GM19452 (cell line): ENCODE measurements at regions not wholly inside any gene's neighbourhood (a gene's known extent, or its start where the extent isn't known, plus 50 kb on each side); places are given as distances from the start of the nearest gene placed in this dataset.

Experiments used
- ATAC-seq: cut with Tn5 transposase; IDR thresholded peaks from one replicate; pipeline ENCODE4 v1.9.1; 2021; ENCODE audit not compliant: unreplicated experiment

GRCh38 chr3:102529452-102529851 is 94.6 kb downstream of the ZPLD1 start:
- no peak for ATAC-seq

DNA sequence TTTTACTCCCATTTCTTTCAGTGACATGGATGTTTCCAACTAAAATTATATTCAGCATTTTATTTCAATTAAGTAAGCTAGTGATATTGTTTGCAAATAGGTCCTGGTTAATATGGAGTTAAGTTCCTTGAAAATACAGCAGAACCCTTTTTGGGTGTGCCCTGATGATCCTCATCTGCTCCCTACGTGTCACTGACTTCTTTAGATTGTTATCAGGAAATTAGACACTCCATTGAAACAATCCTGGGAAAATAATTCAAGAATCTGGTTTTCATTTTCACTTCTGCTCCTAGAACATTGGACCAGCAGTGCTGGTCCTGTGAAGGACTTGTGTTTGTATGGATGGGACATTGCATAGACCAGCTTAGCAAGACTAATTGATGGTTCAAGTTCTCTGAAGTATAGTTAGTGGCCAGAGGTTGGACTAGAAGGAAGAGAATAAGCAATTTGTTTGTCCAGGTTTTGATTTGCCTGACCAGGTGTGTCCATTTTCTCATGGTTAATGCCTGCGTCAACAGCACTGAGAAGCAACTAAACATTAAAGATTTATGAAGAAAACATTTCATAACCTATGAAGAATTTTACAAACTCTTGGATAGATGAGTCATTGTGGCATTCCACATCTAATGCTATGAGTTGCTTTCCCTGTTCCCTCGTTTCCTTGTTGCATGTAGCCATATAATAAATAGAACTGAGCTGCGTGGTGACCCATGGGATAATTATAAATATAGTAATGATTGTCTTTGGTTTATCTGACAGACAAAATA is 95.8 kb downstream of the ZPLD1 start:
- no peak for ATAC-seq

DNA sequence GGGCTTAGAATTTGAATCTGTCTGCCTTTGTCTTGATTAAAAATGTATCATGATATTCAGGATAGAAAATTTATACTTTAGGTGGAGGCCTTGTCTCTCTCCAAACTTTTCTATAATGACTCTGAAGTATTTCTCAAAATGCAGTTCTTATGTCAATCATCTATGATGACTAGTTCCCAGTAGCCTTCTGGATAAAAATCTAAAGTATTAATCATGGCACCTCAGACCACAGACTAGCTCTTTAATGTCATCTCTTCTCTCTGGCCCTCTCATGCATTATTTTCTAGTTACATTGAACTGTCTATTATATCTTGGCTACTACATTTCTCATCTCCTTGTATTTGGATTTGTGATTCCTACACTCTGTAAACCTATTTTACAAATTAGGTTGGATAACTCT is 96.9 kb downstream of the ZPLD1 start:
- no peak for ATAC-seq

- no peak for ATAC-seq
These were observed 98.1 kb downstream of the ZPLD1 start for GRCh38 chr3:102532901-102533300.

DNA sequence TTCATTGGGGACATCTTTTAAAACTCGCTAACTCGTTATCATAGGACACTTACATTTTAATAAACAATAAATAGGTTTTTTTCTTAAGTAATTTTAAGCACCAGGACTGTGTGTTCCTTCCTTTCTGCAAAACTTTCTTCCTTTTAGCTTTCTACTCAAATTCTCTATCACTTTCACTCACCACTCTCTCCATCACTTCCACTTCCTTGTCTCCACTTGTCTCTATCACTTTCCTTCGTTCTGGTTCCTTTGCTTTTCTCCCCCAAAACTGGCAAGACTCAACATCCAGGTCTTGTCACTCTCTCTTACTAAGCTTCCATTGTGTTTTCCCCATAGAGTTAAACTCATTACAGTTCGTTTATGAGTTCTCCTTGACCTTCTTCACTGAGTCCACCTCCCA is 99.0 kb downstream of the ZPLD1 start:
- ATAC-seq = no peak

DNA sequence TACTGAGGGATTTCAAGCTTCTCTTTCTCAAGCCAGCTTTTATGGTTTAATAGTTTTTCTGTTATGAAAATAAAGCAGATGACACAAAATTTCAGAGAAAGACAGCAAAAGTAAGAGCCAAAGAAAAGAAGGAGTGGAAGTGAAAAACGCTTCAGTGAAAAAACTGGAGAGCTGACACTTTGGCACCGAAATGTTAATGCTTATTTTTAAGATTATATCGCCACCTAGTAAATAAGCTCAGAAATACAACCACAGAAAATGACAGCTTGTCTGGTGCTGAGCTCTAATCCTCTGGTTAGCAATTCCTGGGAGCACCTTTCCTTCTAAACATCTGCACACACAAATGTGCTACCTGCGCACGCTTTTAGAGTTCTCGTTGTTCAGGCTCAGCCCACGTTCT is 101.6 kb downstream of the ZPLD1 start:
- ATAC-seq = peak; percentile 50

- ATAC-seq = no peak
These were observed 102.3 kb downstream of the ZPLD1 start for GRCh38 chr3:102537123-102537522.

- ATAC-seq = no peak
These were observed 109.9 kb downstream of the ZPLD1 start for GRCh38 chr3:102544741-102545140.

DNA sequence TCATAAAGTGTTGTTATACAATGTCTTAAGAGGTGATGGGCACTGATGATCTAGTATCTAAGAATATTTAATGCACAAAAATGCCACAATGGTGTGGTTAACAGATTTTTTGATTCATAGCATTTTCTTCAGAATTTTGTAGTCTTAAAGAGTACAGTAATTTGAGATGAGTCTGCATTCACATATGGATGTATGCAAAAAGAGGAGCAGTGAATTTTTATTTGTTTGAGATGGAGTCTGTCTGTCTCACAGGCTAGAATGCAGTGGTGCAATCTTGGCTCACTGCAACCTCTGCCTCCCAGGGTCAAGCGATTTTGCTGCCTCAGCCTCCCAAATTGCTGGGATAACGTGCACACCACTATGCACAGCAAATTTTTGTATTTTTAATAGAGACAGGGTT is 110.5 kb downstream of the ZPLD1 start:
- ATAC-seq = no peak

DNA sequence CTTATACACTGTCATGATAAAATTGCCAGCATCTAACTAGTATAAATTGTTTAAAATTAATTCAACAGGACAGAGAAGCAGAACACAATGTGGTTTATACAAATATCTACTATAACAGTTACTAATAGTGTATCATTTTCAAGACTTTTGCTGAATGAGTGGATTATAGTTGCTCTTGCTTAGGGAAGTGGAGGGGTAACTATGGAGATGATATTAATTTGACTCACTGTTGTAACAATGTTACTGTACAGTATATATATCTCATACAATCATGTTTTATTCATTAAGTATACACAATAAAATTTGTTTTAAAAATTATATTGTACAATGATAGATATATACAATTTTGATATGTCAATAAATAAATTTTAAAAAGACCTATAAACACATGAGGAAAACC is 119.1 kb downstream of the ZPLD1 start:
- no peak for ATAC-seq

GRCh38 chr3:102570511-102570910 is 135.7 kb downstream of the ZPLD1 start:
- ATAC-seq = no peak

DNA sequence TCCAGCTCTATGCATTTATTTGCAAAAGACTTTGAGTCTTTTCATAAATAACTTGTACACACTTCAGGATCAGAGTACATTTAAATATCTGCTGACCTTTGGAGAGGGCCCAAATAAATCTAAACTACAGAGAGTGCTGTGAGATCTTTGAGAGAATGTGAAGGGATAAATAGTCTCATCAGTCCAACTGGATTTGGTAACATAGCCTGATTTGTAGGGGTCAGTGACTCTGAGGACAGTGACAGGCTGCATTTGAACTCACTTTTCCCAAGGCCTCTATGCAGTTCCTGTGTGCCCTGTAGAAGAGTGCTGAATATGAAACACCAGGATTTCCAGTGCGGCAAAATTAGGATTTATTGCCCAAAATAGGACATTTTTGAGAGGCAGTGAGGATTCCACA is 136.2 kb downstream of the ZPLD1 start:
- no peak for ATAC-seq

DNA sequence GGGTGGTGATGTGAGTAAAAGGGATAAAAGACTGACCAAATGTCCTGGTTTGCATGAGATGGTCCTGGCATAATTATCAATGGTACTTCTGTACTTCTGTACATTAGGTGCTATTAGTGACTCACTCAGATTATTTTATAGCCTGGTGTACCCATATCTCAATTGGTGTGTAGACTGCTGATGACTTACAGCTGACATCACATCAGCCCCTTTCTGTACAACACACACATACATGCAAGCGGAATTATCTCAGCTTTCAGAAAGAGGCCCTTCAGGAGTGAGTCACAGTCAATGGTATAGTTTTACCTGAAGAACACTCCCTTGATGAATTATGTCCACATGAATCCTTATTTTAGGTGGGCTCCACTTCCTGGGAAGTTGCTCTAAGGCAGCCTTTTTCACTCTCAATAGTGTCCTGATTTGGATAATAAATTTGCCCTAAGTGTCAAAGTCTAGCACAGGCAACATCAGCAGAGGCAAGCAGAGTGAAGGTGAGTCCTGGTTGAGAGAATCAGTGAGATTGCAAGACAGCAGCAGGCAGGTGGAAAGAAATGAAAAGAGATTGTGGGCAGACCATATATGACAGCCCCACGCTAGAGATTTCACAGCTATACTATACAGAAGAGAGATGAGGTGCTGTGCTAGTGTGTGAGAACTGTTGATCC is 137.0 kb downstream of the ZPLD1 start:
- no peak for ATAC-seq

GRCh38 chr3:102573483-102574028 is 138.7 kb downstream of the ZPLD1 start:
- no peak for ATAC-seq

DNA sequence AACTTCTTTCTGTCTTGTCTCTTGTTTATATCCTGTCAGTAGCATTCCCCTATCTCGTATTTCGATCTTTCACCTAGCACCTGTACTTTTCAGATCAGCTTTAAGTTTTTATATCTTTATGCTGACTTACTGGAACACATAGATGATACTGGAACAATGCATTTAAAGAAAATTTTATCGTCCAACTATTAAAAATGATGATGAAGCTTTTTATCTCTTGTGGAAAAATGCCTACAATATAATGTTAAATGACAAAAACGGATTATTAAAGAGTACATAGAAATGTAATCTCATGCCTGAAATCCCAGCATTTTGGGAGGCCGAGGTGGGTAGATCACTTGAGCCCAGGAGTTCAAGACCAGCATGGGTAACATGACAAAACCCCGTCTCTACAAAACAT is 139.5 kb downstream of the ZPLD1 start:
- no peak for ATAC-seq

DNA sequence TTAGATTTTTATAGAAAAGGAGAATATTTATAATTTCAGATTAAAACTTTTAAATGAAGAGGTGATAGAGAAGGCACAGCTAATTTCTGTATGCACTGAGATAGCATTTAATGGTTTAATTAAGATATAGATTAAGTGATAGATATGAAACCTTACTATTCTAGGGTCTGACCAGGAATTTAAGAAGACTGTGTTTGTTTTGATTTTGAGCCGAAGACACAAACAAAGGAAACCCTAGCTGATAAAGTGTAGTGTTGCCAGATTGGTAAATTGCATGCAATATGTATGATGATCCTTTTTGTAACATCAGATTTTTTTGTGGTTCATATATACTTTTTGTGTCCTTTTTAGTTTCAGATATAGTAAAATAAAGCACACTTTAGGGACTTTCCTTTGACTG is 141.8 kb downstream of the ZPLD1 start:
- no peak for ATAC-seq

- ATAC-seq = no peak
These were observed 142.4 kb downstream of the ZPLD1 start for GRCh38 chr3:102577082-102577789.

- no peak for ATAC-seq
These were observed 145.9 kb downstream of the ZPLD1 start for GRCh38 chr3:102580760-102581159.

DNA sequence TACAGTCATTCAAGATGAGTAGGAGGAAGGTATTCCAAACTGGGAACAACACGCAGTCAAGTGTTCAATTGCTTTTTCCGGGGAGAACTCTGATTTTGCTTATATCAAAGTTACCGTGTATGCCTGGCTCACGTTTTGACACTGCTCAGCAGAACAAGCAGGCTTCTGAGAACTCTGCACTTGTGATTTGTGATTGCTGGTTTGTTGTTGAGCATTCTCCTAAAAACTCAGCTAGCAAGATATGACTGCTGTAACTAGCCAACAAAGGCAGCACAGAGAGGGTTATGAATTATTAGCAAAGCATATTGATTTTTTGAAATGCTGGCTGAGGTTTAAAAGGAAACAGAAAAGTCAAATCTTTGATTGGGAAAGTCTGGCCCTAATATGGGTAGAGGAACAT is 151.7 kb downstream of the ZPLD1 start:
- no peak for ATAC-seq

GRCh38 chr3:102593812-102594602 is 159.2 kb downstream of the ZPLD1 start:
- no peak for ATAC-seq

DNA sequence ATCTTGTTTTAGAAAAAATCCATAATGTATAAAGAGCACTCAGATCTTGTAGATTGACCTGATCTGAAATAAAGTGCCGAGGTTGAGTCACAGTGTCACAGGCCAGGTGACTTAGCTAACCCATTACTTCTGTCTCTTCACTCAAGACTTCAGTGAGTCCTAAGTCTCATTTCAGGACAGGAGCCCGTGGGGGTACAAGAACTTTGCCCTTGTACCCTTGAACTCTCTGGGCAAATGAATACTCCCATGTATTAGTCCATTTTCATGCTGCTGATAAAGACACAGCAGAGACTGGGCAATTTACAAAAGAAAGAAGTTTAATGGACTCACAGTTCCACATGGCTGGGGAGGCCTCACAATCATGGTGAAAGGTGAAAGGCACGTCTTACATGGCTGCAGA is 160.2 kb downstream of the ZPLD1 start:
- no peak for ATAC-seq
